ENCODE measurements at regions not wholly inside any gene's neighbourhood (a gene's known extent, or its start where the extent isn't known, plus 50 kb on each side); places are given as distances from the start of the nearest gene placed in this dataset.

GRCh38 chr6:164266851-164267250 lies 852.3 kb downstream of the QKI start:
- TF ChIP-seq, protein P1, sequence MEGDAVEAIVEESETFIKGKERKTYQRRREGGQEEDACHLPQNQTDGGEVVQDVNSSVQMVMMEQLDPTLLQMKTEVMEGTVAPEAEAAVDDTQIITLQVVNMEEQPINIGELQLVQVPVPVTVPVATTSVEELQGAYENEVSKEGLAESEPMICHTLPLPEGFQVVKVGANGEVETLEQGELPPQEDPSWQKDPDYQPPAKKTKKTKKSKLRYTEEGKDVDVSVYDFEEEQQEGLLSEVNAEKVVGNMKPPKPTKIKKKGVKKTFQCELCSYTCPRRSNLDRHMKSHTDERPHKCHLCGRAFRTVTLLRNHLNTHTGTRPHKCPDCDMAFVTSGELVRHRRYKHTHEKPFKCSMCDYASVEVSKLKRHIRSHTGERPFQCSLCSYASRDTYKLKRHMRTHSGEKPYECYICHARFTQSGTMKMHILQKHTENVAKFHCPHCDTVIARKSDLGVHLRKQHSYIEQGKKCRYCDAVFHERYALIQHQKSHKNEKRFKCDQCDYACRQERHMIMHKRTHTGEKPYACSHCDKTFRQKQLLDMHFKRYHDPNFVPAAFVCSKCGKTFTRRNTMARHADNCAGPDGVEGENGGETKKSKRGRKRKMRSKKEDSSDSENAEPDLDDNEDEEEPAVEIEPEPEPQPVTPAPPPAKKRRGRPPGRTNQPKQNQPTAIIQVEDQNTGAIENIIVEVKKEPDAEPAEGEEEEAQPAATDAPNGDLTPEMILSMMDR (IDR thresholded peaks at IDR 0.05; ENCODE audit: insufficient read depth, low read length, poor library complexity, severe bottlenecking), result no peak
- no peak for TF ChIP-seq EZH2phosphoT487 (conservative IDR thresholded peaks at IDR 0.05; ENCODE audit: low read length)
